ENCODE measurements at regions not wholly inside any gene's neighbourhood (a gene's known extent, or its start where the extent isn't known, plus 50 kb on each side); places are given as distances from the start of the nearest gene placed in this dataset.
"Not testable (repeated sequence)": the region's sequence is repeated elsewhere in the genome, so short reads cannot be mapped to it uniquely, and the experiment has no call there.

GRCh38 chr9:78678877-78679276 is 382.0 kb downstream of the PSAT1 start:
- DNase-seq = no peak

GRCh38 chr9:78680196-78680595 is 383.3 kb downstream of the PSAT1 start:
- DNase-seq = no peak

GRCh38 chr9:78682216-78682615 is 385.3 kb downstream of the PSAT1 start:
- no peak for DNase-seq

- DNase-seq = no peak
Measured at GRCh38 chr9:78685471-78685870, 388.5 kb downstream of the PSAT1 start.

- DNase-seq = no peak
Measured at GRCh38 chr9:78688796-78689195, 391.9 kb downstream of the PSAT1 start.

GRCh38 chr9:78691542-78691941 is 394.6 kb downstream of the PSAT1 start:
- no peak for DNase-seq

GRCh38 chr9:78692871-78693270 is 395.9 kb downstream of the PSAT1 start:
- DNase-seq = no peak

- no peak for DNase-seq
Measured at GRCh38 chr9:78694974-78695373, 398.0 kb downstream of the PSAT1 start.

GRCh38 chr9:78695519-78695918 is 398.6 kb downstream of the PSAT1 start:
- no peak for DNase-seq

GRCh38 chr9:78697618-78698017 is 400.7 kb downstream of the PSAT1 start:
- no peak for DNase-seq

GRCh38 chr9:78698371-78698770 is 401.4 kb downstream of the PSAT1 start:
- no peak for DNase-seq

GRCh38 chr9:78699217-78699616 is 402.3 kb downstream of the PSAT1 start:
- not testable (repeated sequence) for DNase-seq

GRCh38 chr9:78704153-78704552 is 407.2 kb downstream of the PSAT1 start:
- not testable (repeated sequence) for DNase-seq

GRCh38 chr9:78707080-78707479 is 410.2 kb downstream of the PSAT1 start:
- no peak for DNase-seq

GRCh38 chr9:78707481-78707991 is 410.6 kb downstream of the PSAT1 start:
- DNase-seq = no peak

GRCh38 chr9:78712903-78713613 is 416.1 kb downstream of the PSAT1 start:
- DNase-seq = no peak

- no peak for DNase-seq
Measured at GRCh38 chr9:78713614-78714405, 416.9 kb downstream of the PSAT1 start.

- DNase-seq = no peak
Measured at GRCh38 chr9:78714576-78714975, 417.7 kb downstream of the PSAT1 start.

- not testable (repeated sequence) for DNase-seq
Measured at GRCh38 chr9:78719029-78719428, 422.1 kb downstream of the PSAT1 start.

GRCh38 chr9:78724896-78725295 is 428.0 kb downstream of the PSAT1 start:
- DNase-seq = no peak

GRCh38 chr9:78725503-78725902 is 428.6 kb downstream of the PSAT1 start:
- no peak for DNase-seq

- DNase-seq = no peak
Measured at GRCh38 chr9:78745331-78745730, 448.4 kb downstream of the PSAT1 start.

- DNase-seq = no peak
Measured at GRCh38 chr9:78746010-78746409, 449.1 kb downstream of the PSAT1 start.

GRCh38 chr9:78753039-78753438 is 456.1 kb downstream of the PSAT1 start:
- no peak for DNase-seq

Data from GDM1 (cell line).